WTC11 (cell line): ENCODE measurements at regions not wholly inside any gene's neighbourhood (a gene's known extent, or its start where the extent isn't known, plus 50 kb on each side); places are given as distances from the start of the nearest gene placed in this dataset.

Experiments
- ATAC-seq: fragments of 200-7000 bp; cut with Tn5 transposase; 2 replicates; pipeline ENCODE4 v1.10.0; 2021; ENCODE audit warnings: mild to moderate bottlenecking, moderate library complexity
- CTCF ChIA-PET: fragments of 300-600 bp; sonication (Branson Sonifier 250); formaldehyde crosslinking; loops from one replicate; lab custom pipeline; 2021; ENCODE audit warnings: antibody characterized with exemption; lab: Charles Lee
- POLR2A ChIA-PET: fragments of 350-600 bp; sonication (Branson Sonifier 250); formaldehyde crosslinking; loops from one replicate; lab custom pipeline; 2021; ENCODE audit warnings: antibody characterized with exemption; lab: Charles Lee
- DNase-seq: peaks from one replicate; pipeline ENCODE4 v3.0.0; 2021; ENCODE audit warnings: low spot score
- H3K27ac Mint-ChIP-seq: 2 replicates; pipeline ENCODE4 v1.8.0; 2021; ENCODE audit warnings: mixed read lengths
- H3K27me3 Mint-ChIP-seq: 2 replicates; pipeline ENCODE4 v1.8.0; 2021; ENCODE audit warnings: low read depth, mild to moderate bottlenecking, moderate library complexity, mixed read lengths
- H3K36me3 Mint-ChIP-seq: 2 replicates; pipeline ENCODE4 v1.8.0; 2021; ENCODE audit warnings: mixed read lengths
- H3K4me1 Mint-ChIP-seq: 2 replicates; pipeline ENCODE4 v1.8.0; 2022; ENCODE audit warnings: mixed read lengths
- H3K4me3 Mint-ChIP-seq: 2 replicates; pipeline ENCODE4 v1.8.0; 2021; ENCODE audit warnings: mild to moderate bottlenecking, moderate library complexity, mixed read lengths
- H3K9me3 Mint-ChIP-seq: 2 replicates; pipeline ENCODE4 v1.8.0; 2021; ENCODE audit warnings: mixed read lengths
- ETV6 ChIP-seq: sonication (generic); formaldehyde crosslinking; IDR thresholded peaks from 2 replicates; pipeline ENCODE4 v1.8.1; 2022; ENCODE audit warnings: mild to moderate bottlenecking, missing genetic modification reagents
- FOXJ3 ChIP-seq: sonication (generic); formaldehyde crosslinking; IDR thresholded peaks from 2 replicates; pipeline ENCODE4 v1.9.0; 2021; ENCODE audit warnings: missing genetic modification reagents, mild to moderate bottlenecking, borderline replicate concordance
- GABPB1 ChIP-seq: sonication (generic); formaldehyde crosslinking; IDR thresholded peaks from 2 replicates; pipeline ENCODE4 v1.8.1; 2023; ENCODE audit warnings: mild to moderate bottlenecking, missing genetic modification reagents
- NR2C2 ChIP-seq: sonication (generic); formaldehyde crosslinking; IDR thresholded peaks from 2 replicates; pipeline ENCODE4 v1.8.0; 2022; ENCODE audit warnings: mild to moderate bottlenecking, missing genetic modification reagents
- SMAD4 ChIP-seq: sonication (generic); formaldehyde crosslinking; IDR thresholded peaks from 2 replicates; pipeline ENCODE4 v1.8.0; 2022; ENCODE audit warnings: mild to moderate bottlenecking, missing genetic modification reagents
- SP1 ChIP-seq: sonication (generic); formaldehyde crosslinking; conservative IDR thresholded peaks from 2 replicates; pipeline ENCODE4 v1.8.1; 2022; ENCODE audit warnings: missing genetic modification reagents
- ZNF219 ChIP-seq: sonication (generic); formaldehyde crosslinking; IDR thresholded peaks from 2 replicates; pipeline ENCODE4 v1.8.0; 2023; ENCODE audit warnings: missing genetic modification reagents, mild to moderate bottlenecking, borderline replicate concordance
- TF ChIP-seq, protein P1 (sequence below): fragments of 250-450 bp; sonication (Bioruptor Pico); IDR thresholded peaks from 2 replicates; pipeline ENCODE4 v1.9.0; 2021; ENCODE audit warnings: mild to moderate bottlenecking, borderline replicate concordance
- TF ChIP-seq, protein P2 (sequence below): sonication (generic); formaldehyde crosslinking; IDR thresholded peaks from 2 replicates; pipeline ENCODE4 v1.8.1; 2023; ENCODE audit warnings: mild to moderate bottlenecking, moderate library complexity, missing genetic modification reagents
- TF ChIP-seq, protein P3 (sequence below): sonication (generic); formaldehyde crosslinking; IDR thresholded peaks from 2 replicates; pipeline ENCODE4 v1.8.0; 2022; ENCODE audit warnings: mild to moderate bottlenecking, missing genetic modification reagents
- TF ChIP-seq, protein P4 (sequence below): sonication (generic); formaldehyde crosslinking; IDR thresholded peaks from 2 replicates; pipeline ENCODE4 v1.8.0; 2023; ENCODE audit warnings: mild to moderate bottlenecking, missing genetic modification reagents
- TF ChIP-seq, protein P5 (sequence below): sonication (generic); formaldehyde crosslinking; IDR thresholded peaks from 2 replicates; pipeline ENCODE4 v1.8.1; 2023; ENCODE audit warnings: mild to moderate bottlenecking, missing genetic modification reagents, borderline replicate concordance
- TF ChIP-seq, protein P6 (sequence below): fragments of 250-450 bp; sonication (Bioruptor Pico); IDR thresholded peaks from 2 replicates; pipeline ENCODE4 v1.9.0; 2021; ENCODE audit warnings: mild to moderate bottlenecking
- TF ChIP-seq, protein P7 (sequence below): fragments of 250-450 bp; sonication (Bioruptor Pico); IDR thresholded peaks from 2 replicates; pipeline ENCODE4 v1.8.0; 2021; ENCODE audit warnings: mild to moderate bottlenecking

DNA sequence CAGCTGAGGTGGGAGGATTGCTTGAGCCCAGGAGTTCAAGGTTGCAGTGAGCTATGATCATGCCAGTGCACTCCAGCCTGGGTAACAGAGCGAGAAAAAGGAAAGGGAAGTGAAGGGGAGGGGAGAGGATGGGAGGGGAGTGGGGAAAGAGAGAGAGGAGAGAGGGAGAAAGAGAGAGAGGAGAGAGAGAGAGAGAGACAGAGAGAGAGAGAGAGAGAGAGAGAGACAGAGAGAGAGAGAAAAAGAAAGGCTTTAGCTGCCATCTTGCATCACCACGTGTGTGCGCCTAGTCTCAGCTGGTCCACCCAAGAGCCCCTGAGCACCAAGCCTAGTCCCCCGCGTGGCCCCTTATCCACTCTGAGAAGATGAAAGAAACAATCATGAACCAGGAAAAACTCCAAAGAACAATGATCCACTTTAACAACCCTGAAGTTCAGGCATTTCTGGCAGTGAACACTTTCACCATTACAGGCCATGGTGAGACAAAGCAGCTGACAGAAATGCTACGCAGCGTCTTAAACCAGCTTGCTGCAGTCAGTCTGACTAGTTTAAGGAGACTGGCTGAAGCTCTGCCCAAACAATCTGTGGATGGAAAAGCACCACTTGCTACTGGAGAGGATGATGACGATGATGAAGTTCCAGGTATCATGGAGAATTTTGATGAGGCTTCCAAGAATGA, 115.5 kb upstream of the CDC42BPA start (continued):
- TF ChIP-seq, protein P1, sequence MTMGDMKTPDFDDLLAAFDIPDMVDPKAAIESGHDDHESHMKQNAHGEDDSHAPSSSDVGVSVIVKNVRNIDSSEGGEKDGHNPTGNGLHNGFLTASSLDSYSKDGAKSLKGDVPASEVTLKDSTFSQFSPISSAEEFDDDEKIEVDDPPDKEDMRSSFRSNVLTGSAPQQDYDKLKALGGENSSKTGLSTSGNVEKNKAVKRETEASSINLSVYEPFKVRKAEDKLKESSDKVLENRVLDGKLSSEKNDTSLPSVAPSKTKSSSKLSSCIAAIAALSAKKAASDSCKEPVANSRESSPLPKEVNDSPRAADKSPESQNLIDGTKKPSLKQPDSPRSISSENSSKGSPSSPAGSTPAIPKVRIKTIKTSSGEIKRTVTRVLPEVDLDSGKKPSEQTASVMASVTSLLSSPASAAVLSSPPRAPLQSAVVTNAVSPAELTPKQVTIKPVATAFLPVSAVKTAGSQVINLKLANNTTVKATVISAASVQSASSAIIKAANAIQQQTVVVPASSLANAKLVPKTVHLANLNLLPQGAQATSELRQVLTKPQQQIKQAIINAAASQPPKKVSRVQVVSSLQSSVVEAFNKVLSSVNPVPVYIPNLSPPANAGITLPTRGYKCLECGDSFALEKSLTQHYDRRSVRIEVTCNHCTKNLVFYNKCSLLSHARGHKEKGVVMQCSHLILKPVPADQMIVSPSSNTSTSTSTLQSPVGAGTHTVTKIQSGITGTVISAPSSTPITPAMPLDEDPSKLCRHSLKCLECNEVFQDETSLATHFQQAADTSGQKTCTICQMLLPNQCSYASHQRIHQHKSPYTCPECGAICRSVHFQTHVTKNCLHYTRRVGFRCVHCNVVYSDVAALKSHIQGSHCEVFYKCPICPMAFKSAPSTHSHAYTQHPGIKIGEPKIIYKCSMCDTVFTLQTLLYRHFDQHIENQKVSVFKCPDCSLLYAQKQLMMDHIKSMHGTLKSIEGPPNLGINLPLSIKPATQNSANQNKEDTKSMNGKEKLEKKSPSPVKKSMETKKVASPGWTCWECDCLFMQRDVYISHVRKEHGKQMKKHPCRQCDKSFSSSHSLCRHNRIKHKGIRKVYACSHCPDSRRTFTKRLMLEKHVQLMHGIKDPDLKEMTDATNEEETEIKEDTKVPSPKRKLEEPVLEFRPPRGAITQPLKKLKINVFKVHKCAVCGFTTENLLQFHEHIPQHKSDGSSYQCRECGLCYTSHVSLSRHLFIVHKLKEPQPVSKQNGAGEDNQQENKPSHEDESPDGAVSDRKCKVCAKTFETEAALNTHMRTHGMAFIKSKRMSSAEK: no peak
- TF ChIP-seq, protein P2, sequence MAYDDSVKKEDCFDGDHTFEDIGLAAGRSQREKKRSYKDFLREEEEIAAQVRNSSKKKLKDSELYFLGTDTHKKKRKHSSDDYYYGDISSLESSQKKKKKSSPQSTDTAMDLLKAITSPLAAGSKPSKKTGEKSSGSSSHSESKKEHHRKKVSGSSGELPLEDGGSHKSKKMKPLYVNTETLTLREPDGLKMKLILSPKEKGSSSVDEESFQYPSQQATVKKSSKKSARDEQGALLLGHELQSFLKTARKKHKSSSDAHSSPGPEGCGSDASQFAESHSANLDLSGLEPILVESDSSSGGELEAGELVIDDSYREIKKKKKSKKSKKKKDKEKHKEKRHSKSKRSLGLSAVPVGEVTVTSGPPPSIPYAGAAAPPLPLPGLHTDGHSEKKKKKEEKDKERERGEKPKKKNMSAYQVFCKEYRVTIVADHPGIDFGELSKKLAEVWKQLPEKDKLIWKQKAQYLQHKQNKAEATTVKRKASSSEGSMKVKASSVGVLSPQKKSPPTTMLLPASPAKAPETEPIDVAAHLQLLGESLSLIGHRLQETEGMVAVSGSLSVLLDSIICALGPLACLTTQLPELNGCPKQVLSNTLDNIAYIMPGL (CRISPR knock-in tag): no peak
- TF ChIP-seq NR2C2: no peak

DNA sequence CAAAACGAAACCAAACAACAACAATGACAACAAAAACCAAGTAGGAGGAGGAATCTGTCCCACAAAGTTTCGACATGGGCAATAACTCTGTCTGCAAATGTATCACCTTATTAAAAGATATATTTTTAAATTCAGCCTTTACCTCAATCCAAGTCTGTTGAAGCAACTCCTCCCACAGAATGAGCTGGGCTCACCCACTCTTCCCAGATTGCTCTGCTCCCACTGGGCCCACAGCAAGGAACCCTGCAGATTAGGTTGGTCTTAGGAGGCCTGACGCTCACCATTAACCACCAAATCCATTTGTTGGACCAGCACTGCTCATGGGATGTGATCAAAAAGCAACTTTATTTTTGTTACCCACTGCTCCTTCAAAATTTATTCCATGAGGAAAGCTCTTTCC, 114.7 kb upstream of the CDC42BPA start:
- H3K36me3 Mint-ChIP-seq: no peaks in the 10 kb centered on the region
- ATAC-seq: no peak
- CTCF ChIA-PET: no interaction called here
- no peak for TF ChIP-seq ETV6 (CRISPR knock-in tag)
- no peak for TF ChIP-seq SMAD4
- TF ChIP-seq, protein P3, sequence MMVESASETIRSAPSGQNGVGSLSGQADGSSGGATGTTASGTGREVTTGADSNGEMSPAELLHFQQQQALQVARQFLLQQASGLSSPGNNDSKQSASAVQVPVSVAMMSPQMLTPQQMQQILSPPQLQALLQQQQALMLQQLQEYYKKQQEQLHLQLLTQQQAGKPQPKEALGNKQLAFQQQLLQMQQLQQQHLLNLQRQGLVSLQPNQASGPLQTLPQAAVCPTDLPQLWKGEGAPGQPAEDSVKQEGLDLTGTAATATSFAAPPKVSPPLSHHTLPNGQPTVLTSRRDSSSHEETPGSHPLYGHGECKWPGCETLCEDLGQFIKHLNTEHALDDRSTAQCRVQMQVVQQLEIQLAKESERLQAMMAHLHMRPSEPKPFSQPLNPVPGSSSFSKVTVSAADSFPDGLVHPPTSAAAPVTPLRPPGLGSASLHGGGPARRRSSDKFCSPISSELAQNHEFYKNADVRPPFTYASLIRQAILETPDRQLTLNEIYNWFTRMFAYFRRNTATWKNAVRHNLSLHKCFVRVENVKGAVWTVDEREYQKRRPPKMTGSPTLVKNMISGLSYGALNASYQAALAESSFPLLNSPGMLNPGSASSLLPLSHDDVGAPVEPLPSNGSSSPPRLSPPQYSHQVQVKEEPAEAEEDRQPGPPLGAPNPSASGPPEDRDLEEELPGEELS (CRISPR knock-in tag): no peak
- TF ChIP-seq, protein P4, sequence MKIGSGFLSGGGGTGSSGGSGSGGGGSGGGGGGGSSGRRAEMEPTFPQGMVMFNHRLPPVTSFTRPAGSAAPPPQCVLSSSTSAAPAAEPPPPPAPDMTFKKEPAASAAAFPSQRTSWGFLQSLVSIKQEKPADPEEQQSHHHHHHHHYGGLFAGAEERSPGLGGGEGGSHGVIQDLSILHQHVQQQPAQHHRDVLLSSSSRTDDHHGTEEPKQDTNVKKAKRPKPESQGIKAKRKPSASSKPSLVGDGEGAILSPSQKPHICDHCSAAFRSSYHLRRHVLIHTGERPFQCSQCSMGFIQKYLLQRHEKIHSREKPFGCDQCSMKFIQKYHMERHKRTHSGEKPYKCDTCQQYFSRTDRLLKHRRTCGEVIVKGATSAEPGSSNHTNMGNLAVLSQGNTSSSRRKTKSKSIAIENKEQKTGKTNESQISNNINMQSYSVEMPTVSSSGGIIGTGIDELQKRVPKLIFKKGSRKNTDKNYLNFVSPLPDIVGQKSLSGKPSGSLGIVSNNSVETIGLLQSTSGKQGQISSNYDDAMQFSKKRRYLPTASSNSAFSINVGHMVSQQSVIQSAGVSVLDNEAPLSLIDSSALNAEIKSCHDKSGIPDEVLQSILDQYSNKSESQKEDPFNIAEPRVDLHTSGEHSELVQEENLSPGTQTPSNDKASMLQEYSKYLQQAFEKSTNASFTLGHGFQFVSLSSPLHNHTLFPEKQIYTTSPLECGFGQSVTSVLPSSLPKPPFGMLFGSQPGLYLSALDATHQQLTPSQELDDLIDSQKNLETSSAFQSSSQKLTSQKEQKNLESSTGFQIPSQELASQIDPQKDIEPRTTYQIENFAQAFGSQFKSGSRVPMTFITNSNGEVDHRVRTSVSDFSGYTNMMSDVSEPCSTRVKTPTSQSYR (CRISPR knock-in tag): no peak
- TF ChIP-seq, protein P5, sequence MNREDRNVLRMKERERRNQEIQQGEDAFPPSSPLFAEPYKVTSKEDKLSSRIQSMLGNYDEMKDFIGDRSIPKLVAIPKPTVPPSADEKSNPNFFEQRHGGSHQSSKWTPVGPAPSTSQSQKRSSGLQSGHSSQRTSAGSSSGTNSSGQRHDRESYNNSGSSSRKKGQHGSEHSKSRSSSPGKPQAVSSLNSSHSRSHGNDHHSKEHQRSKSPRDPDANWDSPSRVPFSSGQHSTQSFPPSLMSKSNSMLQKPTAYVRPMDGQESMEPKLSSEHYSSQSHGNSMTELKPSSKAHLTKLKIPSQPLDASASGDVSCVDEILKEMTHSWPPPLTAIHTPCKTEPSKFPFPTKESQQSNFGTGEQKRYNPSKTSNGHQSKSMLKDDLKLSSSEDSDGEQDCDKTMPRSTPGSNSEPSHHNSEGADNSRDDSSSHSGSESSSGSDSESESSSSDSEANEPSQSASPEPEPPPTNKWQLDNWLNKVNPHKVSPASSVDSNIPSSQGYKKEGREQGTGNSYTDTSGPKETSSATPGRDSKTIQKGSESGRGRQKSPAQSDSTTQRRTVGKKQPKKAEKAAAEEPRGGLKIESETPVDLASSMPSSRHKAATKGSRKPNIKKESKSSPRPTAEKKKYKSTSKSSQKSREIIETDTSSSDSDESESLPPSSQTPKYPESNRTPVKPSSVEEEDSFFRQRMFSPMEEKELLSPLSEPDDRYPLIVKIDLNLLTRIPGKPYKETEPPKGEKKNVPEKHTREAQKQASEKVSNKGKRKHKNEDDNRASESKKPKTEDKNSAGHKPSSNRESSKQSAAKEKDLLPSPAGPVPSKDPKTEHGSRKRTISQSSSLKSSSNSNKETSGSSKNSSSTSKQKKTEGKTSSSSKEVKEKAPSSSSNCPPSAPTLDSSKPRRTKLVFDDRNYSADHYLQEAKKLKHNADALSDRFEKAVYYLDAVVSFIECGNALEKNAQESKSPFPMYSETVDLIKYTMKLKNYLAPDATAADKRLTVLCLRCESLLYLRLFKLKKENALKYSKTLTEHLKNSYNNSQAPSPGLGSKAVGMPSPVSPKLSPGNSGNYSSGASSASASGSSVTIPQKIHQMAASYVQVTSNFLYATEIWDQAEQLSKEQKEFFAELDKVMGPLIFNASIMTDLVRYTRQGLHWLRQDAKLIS (CRISPR knock-in tag): no peak
- no peak for TF ChIP-seq SP1 (CRISPR knock-in tag)
- TF ChIP-seq, protein P6, sequence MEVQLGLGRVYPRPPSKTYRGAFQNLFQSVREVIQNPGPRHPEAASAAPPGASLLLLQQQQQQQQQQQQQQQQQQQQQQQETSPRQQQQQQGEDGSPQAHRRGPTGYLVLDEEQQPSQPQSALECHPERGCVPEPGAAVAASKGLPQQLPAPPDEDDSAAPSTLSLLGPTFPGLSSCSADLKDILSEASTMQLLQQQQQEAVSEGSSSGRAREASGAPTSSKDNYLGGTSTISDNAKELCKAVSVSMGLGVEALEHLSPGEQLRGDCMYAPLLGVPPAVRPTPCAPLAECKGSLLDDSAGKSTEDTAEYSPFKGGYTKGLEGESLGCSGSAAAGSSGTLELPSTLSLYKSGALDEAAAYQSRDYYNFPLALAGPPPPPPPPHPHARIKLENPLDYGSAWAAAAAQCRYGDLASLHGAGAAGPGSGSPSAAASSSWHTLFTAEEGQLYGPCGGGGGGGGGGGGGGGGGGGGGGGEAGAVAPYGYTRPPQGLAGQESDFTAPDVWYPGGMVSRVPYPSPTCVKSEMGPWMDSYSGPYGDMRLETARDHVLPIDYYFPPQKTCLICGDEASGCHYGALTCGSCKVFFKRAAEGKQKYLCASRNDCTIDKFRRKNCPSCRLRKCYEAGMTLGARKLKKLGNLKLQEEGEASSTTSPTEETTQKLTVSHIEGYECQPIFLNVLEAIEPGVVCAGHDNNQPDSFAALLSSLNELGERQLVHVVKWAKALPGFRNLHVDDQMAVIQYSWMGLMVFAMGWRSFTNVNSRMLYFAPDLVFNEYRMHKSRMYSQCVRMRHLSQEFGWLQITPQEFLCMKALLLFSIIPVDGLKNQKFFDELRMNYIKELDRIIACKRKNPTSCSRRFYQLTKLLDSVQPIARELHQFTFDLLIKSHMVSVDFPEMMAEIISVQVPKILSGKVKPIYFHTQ (CRISPR knock-in tag): no peak
- no peak for TF ChIP-seq ZNF219 (CRISPR knock-in tag)
- TF ChIP-seq FOXJ3 (CRISPR knock-in tag): no peak
- TF ChIP-seq GABPB1 (CRISPR knock-in tag): no peak
- TF ChIP-seq, protein P7, sequence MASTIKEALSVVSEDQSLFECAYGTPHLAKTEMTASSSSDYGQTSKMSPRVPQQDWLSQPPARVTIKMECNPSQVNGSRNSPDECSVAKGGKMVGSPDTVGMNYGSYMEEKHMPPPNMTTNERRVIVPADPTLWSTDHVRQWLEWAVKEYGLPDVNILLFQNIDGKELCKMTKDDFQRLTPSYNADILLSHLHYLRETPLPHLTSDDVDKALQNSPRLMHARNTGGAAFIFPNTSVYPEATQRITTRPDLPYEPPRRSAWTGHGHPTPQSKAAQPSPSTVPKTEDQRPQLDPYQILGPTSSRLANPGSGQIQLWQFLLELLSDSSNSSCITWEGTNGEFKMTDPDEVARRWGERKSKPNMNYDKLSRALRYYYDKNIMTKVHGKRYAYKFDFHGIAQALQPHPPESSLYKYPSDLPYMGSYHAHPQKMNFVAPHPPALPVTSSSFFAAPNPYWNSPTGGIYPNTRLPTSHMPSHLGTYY (CRISPR knock-in tag): no peak

More for the DNA sequence above, 114.7 kb upstream of the CDC42BPA start:
- POLR2A ChIA-PET: no interaction called here
- H3K4me3 Mint-ChIP-seq: no peak overlapping the region
- H3K27me3 Mint-ChIP-seq: no peaks in the 10 kb centered on the region; the same call in 1 of the 2 replicates
- no peak overlapping the region for H3K27ac Mint-ChIP-seq
- no peak for DNase-seq
- peaks cover 35% of the 10 kb centered on the region for H3K4me1 Mint-ChIP-seq
- no peaks in the 10 kb centered on the region for H3K9me3 Mint-ChIP-seq
